Osteocyte (in vitro differentiated cells): ENCODE measurements at regions not wholly inside any gene's neighbourhood (a gene's known extent, or its start where the extent isn't known, plus 50 kb on each side); places are given as distances from the start of the nearest gene placed in this dataset.

Source experiments
- DNase-seq: peaks from one replicate; pipeline ENCODE4 v3.0.0; 2021; ENCODE audit warnings: mixed read lengths; ENCODE audit not compliant: unreplicated experiment; ENCODE audit errors: extremely low spot score
- H3K27ac Mint-ChIP-seq: one replicate; pipeline ENCODE4 v1.8.0; 2021; ENCODE audit warnings: mild to moderate bottlenecking, mixed read lengths; ENCODE audit not compliant: unreplicated experiment
- H3K27me3 Mint-ChIP-seq: one replicate; pipeline ENCODE4 v1.8.0; 2021; ENCODE audit warnings: mixed read lengths; ENCODE audit not compliant: unreplicated experiment
- H3K36me3 Mint-ChIP-seq: one replicate; pipeline ENCODE4 v1.8.0; 2021; ENCODE audit warnings: mixed read lengths; ENCODE audit not compliant: unreplicated experiment
- H3K4me1 Mint-ChIP-seq: one replicate; pipeline ENCODE4 v1.8.0; 2021; ENCODE audit warnings: mixed read lengths; ENCODE audit not compliant: unreplicated experiment
- H3K4me3 Mint-ChIP-seq: one replicate; pipeline ENCODE4 v1.8.0; 2021; ENCODE audit warnings: mild to moderate bottlenecking, moderate library complexity, mixed read lengths; ENCODE audit not compliant: unreplicated experiment
- H3K9me3 Mint-ChIP-seq: one replicate; pipeline ENCODE4 v1.8.0; 2021; ENCODE audit warnings: mixed read lengths; ENCODE audit not compliant: unreplicated experiment
- CTCF ChIP-seq: fragments of 200-600 bp; sonication (generic); IDR thresholded peaks from 2 replicates; pipeline ENCODE4 v1.5.0; 2021; ENCODE audit warnings: antibody characterized with exemption, mild to moderate bottlenecking, moderate library complexity

GRCh38 chr2:173605994-173606393, 251.3 kb downstream of the CDCA7 start:
- H3K4me1 Mint-ChIP-seq = peaks cover 12% of the 10 kb centered on the region

GRCh38 chr2:173606619-173607248, 252.1 kb downstream of the CDCA7 start:
- Mint-ChIP-seq H3K27ac (peak overlapping the region; percentile 9), H3K36me3 (no peaks in the 10 kb centered on the region), H3K27me3 (peaks cover 5% of the 10 kb centered on the region), H3K9me3 (no peaks in the 10 kb centered on the region), H3K4me1 (peaks cover 12% of the 10 kb centered on the region), H3K4me3 (no peak overlapping the region)
- no peak for DNase-seq
- TF ChIP-seq CTCF = no peak

More at GRCh38 chr2:173605994-173606393, 251.3 kb downstream of the CDCA7 start:
- no peak for DNase-seq
- Mint-ChIP-seq H3K36me3 (no peaks in the 10 kb centered on the region), H3K27me3 (peaks cover 4% of the 10 kb centered on the region), H3K27ac (no peak overlapping the region), H3K9me3 (no peaks in the 10 kb centered on the region), H3K4me3 (no peak overlapping the region)
- no peak for TF ChIP-seq CTCF

GRCh38 chr2:173607606-173608311, 253.1 kb downstream of the CDCA7 start:
- H3K4me1 Mint-ChIP-seq = peaks cover 12% of the 10 kb centered on the region
- no peak overlapping the region for H3K4me3 Mint-ChIP-seq
- no peak for TF ChIP-seq CTCF
- H3K36me3 Mint-ChIP-seq = no peaks in the 10 kb centered on the region
- no peak for DNase-seq
- H3K27me3 Mint-ChIP-seq = peaks cover 5% of the 10 kb centered on the region
- no peak overlapping the region for H3K27ac Mint-ChIP-seq
- no peaks in the 10 kb centered on the region for H3K9me3 Mint-ChIP-seq

- H3K36me3 Mint-ChIP-seq = no peaks in the 10 kb centered on the region
- H3K27ac Mint-ChIP-seq = no peak overlapping the region
- DNase-seq = no peak
- H3K27me3 Mint-ChIP-seq = peaks cover 5% of the 10 kb centered on the region
- no peaks in the 10 kb centered on the region for H3K9me3 Mint-ChIP-seq
- H3K4me1 Mint-ChIP-seq = peaks cover 12% of the 10 kb centered on the region
- no peak overlapping the region for H3K4me3 Mint-ChIP-seq
- TF ChIP-seq CTCF = no peak
Measured at GRCh38 chr2:173611121-173611520, 256.4 kb downstream of the CDCA7 start.

GRCh38 chr2:173612354-173612753, 257.7 kb downstream of the CDCA7 start:
- no peak for DNase-seq

More at GRCh38 chr2:173612354-173612753, 257.7 kb downstream of the CDCA7 start:
- no peak for TF ChIP-seq CTCF
- peaks cover 5% of the 10 kb centered on the region for H3K9me3 Mint-ChIP-seq
- H3K4me1 Mint-ChIP-seq = no peaks in the 10 kb centered on the region
- no peaks in the 10 kb centered on the region for H3K36me3 Mint-ChIP-seq
- H3K27ac Mint-ChIP-seq = no peak overlapping the region
- H3K4me3 Mint-ChIP-seq = no peak overlapping the region
- peaks cover 5% of the 10 kb centered on the region for H3K27me3 Mint-ChIP-seq
